HUDEP-2 (cell line): ENCODE measurements at regions not wholly inside any gene's neighbourhood (a gene's known extent, or its start where the extent isn't known, plus 50 kb on each side); places are given as distances from the start of the nearest gene placed in this dataset.

Source experiments
- DNase-seq, 76 experiments: peaks; one replicate each; lab custom pipeline; 2025; ENCODE audit not compliant: unreplicated experiment in 76 of 76; lab: John Stamatoyannopoulos, UW

GRCh38 chr3:83513051-83513450 is 1445.7 kb upstream of the CADM2 start:
- DNase-seq, result no peak

DNA sequence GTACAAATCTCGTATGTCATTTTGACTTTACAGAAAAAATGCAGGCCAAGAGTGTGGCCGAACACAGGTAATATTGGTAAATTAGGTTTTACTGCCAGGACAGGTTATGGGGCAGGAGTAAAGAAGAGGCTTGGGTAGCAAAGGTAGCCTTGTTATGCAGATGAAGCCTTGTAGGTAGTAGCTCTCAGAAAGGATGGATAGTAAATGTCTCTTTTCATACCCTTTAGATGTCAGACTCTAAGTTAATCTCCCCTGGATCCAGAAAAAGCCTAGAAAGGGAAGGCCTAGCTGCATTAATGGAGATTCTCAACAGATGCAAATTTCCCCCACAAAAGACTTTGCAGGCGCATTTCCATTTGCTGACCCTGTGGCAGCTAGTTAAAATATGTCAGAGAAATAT is 1445.1 kb upstream of the CADM2 start:
- no peak for DNase-seq

- no peak for DNase-seq
Measured at GRCh38 chr3:83514130-83514914, 1444.5 kb upstream of the CADM2 start.

DNA sequence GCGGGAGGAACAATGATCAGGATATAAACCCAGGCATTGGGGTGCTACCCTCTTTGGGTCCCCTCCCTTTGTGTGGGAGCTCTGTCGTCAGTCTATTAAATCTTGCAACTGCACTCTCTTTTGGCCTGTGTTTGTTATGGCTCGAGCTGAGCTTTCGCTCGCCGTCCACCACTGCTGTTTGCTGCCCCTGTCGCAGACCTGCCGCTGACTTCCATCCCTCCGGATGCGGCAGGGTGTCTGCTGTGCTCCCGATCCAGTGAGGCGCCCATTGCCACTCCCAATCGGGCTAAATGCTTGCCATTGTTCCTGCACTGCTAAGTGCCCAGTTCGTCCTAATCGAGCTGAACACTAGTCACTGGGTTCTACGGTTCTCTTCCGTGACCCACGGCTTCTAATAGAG is 1443.7 kb upstream of the CADM2 start:
- DNase-seq, result no peak

- DNase-seq, result peak in 11 of 76 experiments; percentile 0 to 64 (median 31)
Measured at GRCh38 chr3:83523470-83524073, 1435.2 kb upstream of the CADM2 start.

DNA sequence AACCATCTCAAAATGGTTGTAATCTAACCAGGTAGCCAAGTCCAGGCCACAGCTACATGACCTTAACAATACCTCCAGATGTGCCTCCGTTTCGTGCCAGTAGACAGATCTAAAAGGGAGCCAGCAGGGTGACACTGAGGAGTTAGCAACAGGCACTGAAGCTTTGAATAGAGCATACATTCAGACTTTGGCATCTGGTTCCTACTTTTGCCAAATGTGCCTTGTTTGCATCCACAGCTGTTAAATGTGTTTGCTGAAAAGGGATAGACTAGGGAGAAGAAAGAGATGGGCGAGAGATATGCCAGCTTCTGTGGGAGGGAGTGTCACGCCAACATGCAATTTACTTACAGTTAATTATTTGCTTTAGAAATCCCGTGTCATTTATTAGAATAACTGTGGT is 1433.9 kb upstream of the CADM2 start:
- no peak for DNase-seq

GRCh38 chr3:83559082-83559481 is 1399.7 kb upstream of the CADM2 start:
- DNase-seq, result no peak

GRCh38 chr3:83567935-83568334 is 1390.9 kb upstream of the CADM2 start:
- DNase-seq, result no peak

GRCh38 chr3:83581546-83581945 is 1377.2 kb upstream of the CADM2 start:
- no peak for DNase-seq

DNA sequence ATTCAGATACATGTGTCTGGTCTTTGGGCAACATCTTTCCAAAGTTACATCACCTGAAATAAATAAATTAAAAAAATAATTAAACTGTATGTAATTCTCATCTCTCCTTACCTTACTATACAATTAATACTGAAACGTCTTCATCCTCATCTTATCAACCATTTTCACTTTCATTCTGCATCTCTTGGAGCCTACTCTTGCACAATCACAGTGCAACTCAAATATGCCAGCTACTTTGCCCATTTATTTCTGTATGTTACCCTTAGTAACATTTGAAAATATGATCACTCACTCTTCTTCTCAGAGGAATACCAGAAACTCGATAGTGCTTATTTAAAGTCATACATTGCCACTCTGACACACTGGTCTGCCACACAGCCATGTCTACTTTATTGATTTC is 1357.1 kb upstream of the CADM2 start:
- no peak for DNase-seq

GRCh38 chr3:83622526-83622925 is 1336.3 kb upstream of the CADM2 start:
- DNase-seq, result no peak

DNA sequence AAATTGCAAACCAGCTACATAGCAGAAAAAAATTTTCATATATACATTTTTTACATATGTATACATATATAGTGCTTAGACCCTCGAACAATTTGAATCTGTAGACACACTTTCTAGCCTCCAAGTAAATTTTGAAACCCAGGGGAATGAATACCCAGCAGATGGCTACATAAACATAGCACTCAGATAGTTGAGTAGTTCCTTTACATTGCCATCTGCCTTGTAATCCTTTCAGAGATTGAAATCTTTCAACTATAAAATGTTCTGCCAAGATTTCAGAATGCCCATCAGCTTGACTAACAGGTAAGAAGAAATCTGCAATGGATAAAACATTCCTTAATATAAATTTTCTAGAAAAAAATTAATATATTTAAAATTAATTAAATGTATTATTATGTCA is 1333.5 kb upstream of the CADM2 start:
- DNase-seq, result no peak

- no peak for DNase-seq
Measured at GRCh38 chr3:83628471-83628870, 1330.3 kb upstream of the CADM2 start.

GRCh38 chr3:83632526-83632925 is 1326.3 kb upstream of the CADM2 start:
- no peak for DNase-seq

GRCh38 chr3:83633758-83634157 is 1325.0 kb upstream of the CADM2 start:
- DNase-seq, result no peak

- DNase-seq, result no peak
Measured at GRCh38 chr3:83649692-83650091, 1309.1 kb upstream of the CADM2 start.

DNA sequence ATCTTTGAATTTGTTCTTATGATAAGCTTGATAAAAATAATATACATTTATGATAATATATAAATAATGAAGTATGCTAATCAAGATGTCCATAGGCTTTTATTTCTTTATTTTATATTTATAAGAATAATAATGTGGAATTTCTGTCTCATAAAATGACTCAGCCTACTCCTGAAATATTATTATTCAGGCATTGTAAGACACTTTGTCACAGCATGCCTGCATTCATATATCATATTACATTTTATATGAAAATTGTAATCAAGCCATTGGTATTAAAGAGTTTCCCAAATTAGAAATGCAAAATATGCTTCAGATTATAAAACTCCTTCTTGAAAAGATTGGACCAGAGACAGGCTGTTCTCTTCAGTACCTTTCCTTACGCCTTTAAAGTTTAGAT is 1303.7 kb upstream of the CADM2 start:
- DNase-seq, result no peak

DNA sequence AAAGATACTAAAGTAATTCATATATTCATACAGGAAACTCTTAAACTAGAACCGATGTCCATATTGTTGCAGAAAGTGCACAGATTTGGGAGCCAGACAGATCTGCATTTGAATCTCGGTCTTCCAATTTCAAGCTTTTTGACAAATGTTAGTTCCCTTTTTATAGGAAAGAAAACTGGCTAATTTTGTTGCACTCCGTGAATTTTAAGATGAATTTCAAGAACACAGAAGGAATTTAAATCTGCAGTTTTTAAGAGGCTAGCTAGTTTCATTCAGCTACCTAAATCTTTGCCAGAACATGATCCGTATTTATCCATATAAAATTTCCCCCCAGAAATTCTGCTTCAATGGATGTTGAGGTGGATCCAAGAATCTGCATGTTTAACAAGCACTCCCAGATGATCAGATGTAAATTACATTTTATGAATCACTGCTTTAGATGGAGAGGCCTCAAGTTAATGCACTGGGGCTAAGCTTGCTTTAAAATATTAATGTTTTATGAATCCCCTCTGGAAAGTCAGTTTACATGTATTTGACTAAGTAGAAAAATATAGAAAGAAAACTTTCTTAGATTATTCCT is 1296.3 kb upstream of the CADM2 start:
- DNase-seq, result no peak

- DNase-seq, result no peak
Measured at GRCh38 chr3:83670416-83670815, 1288.4 kb upstream of the CADM2 start.

DNA sequence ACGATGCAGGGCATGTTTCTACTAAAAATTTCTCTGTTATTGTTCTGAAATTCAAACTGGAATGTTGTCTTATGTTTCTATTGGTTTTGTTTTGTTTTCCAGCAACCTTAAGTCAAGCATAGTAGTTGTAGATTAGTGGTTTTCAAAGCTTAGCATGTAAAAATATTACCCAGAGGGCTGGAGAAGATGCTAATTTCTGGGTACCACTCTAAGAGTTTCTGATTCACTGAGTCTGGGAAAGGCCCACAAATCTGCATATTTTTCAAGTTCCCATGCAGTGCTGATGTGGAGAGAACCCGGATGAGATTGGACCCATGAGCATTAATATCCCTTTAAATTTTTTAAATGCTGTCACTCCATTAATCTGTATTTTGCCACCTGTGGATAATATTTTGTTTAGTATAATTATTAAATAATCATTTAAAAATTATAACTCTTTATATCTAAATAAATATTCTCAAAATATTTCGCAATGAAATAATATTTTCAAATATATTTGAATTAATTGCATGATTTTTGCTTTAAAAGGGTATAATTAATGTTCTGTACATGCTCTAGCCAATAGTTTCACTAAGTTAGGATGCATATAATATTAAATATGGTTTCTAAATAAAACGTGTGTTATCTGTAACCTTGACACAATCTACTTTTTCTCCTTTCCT is 1274.7 kb upstream of the CADM2 start:
- DNase-seq, result no peak

DNA sequence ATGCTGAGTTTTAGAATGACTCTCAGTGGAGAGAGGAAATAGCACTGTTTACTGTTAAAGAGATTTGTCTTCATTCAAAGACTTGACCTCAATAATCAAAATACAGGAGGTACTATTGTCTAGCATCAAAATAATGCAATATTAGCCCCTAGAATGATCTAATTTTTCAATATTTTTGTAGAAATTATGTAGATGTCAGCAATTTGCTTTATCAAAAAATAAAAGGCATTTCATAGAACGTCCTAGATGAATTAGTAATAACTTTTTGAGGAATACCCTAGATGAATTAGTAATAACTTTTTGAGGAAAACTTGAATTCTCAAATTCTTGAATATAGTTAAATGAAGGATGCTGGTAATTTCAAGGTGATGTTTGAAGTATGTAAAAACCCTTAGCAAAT is 1252.1 kb upstream of the CADM2 start:
- DNase-seq, result no peak

DNA sequence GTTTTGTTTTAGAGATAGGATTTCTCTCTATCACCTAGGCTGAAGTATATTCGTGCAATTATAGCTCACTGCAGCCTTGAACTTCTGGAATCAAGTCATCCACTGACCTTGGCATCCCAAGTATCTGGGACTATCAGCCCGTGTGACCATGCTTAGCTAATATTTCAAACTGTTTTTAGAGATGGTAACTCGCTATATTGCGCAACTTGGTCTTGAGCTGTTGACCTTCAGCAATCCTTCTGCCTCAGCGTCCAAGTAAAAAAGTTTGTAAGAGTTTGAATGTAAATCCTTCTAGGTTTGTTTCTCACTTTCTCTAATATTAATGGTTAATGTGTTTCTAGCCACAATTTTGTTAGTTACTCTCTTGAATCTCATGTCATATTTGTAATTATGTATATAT is 1243.5 kb upstream of the CADM2 start:
- DNase-seq, result no peak
